C1 segment of cervical spinal cord (tissue), 14 donors: ENCODE measurements at regions not wholly inside any gene's neighbourhood (a gene's known extent, or its start where the extent isn't known, plus 50 kb on each side); places are given as distances from the start of the nearest gene placed in this dataset.

Experiments
- DNase-seq, 14 donors: peaks; one replicate each; lab custom pipeline; 2025; lab: John Stamatoyannopoulos, UW

GRCh38 chrX:110858565-110858964, 62.9 kb upstream of the CHRDL1 start:
- no peak for DNase-seq

- DNase-seq, result peak in 4 of 14 donors; percentile 0 to 28 (median 2)
Measured at GRCh38 chrX:110853610-110854009, 58.0 kb upstream of the CHRDL1 start.

GRCh38 chrX:110852180-110852579, 56.6 kb upstream of the CHRDL1 start:
- no peak for DNase-seq

DNA sequence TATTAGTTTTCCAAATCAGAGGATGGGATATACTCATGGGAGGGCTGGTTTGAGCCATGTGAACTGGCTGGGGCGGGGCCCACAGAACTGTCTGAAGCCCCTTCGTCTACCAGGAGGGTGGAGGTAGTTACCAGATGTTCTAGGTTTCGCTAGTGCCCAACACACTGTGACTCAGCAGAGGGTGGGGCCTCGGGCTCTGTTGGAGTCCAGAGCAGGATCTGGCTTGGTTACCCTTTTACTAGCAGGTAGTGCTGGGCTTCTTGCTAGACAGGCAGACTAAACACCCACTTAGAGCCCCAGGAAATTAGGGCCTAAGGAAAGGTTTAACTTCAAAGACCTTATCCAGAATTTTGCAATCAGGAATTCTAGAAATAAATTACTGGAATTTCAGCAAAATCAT, 56.2 kb upstream of the CHRDL1 start:
- DNase-seq, result no peak

DNA sequence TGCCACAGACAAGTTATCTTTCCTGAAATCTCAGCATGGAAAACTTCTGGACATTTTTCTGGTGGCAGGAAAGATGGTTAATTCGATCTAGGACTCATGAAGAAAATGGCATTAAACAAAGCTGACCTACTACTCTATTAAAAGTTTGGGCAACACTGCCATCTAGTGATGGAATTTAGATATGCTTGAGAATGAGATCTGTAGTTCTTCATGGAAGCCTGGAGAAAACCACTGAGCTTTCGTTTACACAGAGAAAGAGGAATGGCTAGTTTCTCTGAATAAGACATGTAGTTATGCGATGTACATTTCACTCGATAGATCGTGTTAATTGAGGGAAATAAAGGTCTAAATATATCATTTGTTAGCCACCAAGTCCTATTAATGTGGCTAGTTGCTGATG, 51.7 kb upstream of the CHRDL1 start:
- peak in 2 of 14 donors; percentile 2 to 7 for DNase-seq

DNA sequence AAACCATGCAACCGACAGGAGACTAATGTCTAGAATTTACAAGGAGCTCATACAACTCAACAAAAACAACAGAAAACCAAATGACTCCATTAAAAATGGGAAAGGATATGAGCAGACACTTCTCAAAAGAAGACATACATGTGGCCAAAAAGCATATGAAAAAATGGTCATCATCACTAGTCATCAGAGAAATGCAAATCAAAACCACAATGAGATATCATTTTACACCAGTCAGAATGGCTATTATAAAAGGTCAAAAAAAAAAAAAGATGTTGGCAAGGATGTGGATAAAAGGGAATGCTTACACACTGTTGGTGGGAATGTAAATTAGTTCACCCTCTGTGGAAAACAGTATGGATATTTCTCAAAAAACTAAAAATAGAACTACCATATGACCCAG, 50.5 kb upstream of the CHRDL1 start:
- DNase-seq, result no peak
